ENCODE measurements at regions not wholly inside any gene's neighbourhood (a gene's known extent, or its start where the extent isn't known, plus 50 kb on each side); places are given as distances from the start of the nearest gene placed in this dataset.

GRCh38 chrX:45320191-45320590, 119.5 kb upstream of the DIPK2B start:
- WGBS, 2 donors, result 35 to 36% methylated on average over 1 of the region's 1 CpG
- ATAC-seq (no peak), FAIRE-seq (no peak), DNase-seq (no peak)
- Histone ChIP-seq H3K27ac (no peak overlapping the region), H3K4me1 (no peaks in the 10 kb centered on the region), H3K9me3 (no peaks in the 10 kb centered on the region), H3K36me3 (no peaks in the 10 kb centered on the region), H3K27me3 (peaks cover 0 to 34% (median 3%) of the 10 kb centered on the region in 4 donors), H3K4me3 (no peak overlapping the region)
- intact Hi-C loops (cut with DNase I), result loop anchor here in 1 of 3 donors (10.0 kb wide), 1 partner anchor 1085 kb away; no protein-coding TSS in a partner anchor
- no peak for TF ChIP-seq CTCF (IDR thresholded peaks at IDR 0.05)

DNA sequence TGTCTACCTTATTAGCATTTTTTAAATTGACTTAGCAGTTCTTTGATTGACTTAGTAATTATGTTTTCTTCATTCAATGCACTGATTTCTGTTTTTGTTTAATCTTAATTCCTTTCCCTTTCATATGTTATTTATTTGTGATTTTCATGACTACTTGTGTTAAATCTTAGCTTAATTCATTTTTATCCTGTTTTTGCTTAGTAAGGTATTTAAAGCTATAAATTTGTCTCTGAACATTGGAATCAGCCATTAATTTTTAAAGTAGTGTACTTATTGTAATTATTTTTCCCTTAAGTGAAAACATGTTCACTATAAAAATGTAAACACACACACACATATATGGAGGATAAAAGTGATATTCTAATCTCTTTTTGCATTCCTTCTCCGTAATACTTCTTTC, 109.1 kb upstream of the DIPK2B start:
- Histone ChIP-seq H3K27me3 (peaks cover 0 to 26% (median 7%) of the 10 kb centered on the region in 4 donors), H3K4me3 (no peak overlapping the region), H3K36me3 (no peaks in the 10 kb centered on the region), H3K9me3 (no peaks in the 10 kb centered on the region), H3K27ac (no peak overlapping the region), H3K4me1 (no peaks in the 10 kb centered on the region)
- no peak for TF ChIP-seq CTCF (IDR thresholded peaks at IDR 0.05)
- DNase-seq (no peak), FAIRE-seq (peak; percentile 96), ATAC-seq (no peak)
- intact Hi-C loops (cut with DNase I), result no loop called here
- WGBS, 2 donors, result 69 to 82% methylated on average over 1 of the region's 1 CpG

DNA sequence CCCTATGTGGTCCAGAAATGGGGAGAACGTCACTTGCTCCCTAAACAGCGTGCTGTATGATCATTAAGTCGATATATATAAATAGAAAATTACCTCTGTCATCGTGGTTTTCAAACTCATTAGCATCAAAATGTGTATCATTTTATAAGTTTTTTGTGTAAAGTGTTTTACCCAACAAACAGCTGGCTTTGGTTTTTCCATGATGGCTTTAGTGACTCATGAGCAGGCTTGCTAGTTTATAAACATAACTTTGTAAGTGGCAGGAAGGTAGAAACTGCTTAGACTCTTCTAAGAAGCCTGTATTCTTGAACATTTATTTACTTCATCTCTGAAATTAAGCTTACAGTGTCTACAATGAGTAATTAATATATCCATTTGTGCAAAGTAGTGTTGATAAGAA, 108.4 kb upstream of the DIPK2B start:
- TF ChIP-seq CTCF (IDR thresholded peaks at IDR 0.05), result no peak
- Histone ChIP-seq H3K4me1 (no peaks in the 10 kb centered on the region), H3K27me3 (peaks cover 0 to 19% (median 7%) of the 10 kb centered on the region in 4 donors), H3K27ac (no peak overlapping the region), H3K4me3 (no peak overlapping the region), H3K9me3 (no peaks in the 10 kb centered on the region), H3K36me3 (no peaks in the 10 kb centered on the region)
- ATAC-seq (no peak), FAIRE-seq (no peak), DNase-seq (no peak)
- WGBS, 2 donors, result 50 to 68% methylated on average over 4 of the region's 4 CpGs
- intact Hi-C loops (cut with DNase I), result no loop called here

- peaks cover 0 to 29% (median 1%) of the 10 kb centered on the region in 4 donors for H3K27me3 ChIP-seq
- no peaks in the 10 kb centered on the region for H3K36me3 ChIP-seq
- FAIRE-seq (no peak), DNase-seq (no peak), ATAC-seq (no peak)
- H3K4me3 ChIP-seq, result no peak overlapping the region
- WGBS, 2 donors, result 70 to 82% methylated on average over 1 of the region's 1 CpG
- no peak for TF ChIP-seq CTCF (IDR thresholded peaks at IDR 0.05)
- H3K9me3 ChIP-seq, result no peaks in the 10 kb centered on the region
- intact Hi-C loops (cut with DNase I), result no loop called here
- H3K4me1 ChIP-seq, result peaks cover 0 to 4% (median 0%) of the 10 kb centered on the region in 3 donors
- no peak overlapping the region for H3K27ac ChIP-seq
Observed at GRCh38 chrX:45306794-45307193, 106.1 kb upstream of the DIPK2B start.

GRCh38 chrX:45300638-45301037, 100.0 kb upstream of the DIPK2B start:
- TF ChIP-seq CTCF (IDR thresholded peaks at IDR 0.05), result no peak
- H3K9me3 ChIP-seq, result no peaks in the 10 kb centered on the region
- 77 to 87% methylated on average over 2 of the region's 2 CpGs for WGBS, 2 donors
- no peak overlapping the region for H3K4me3 ChIP-seq
- no peaks in the 10 kb centered on the region for H3K36me3 ChIP-seq
- peaks cover 0 to 8% (median 0%) of the 10 kb centered on the region in 3 donors for H3K4me1 ChIP-seq
- intact Hi-C loops (cut with DNase I), result no loop called here
- ATAC-seq (no peak), DNase-seq (no peak), FAIRE-seq (no peak)
- no peak overlapping the region for H3K27ac ChIP-seq
- H3K27me3 ChIP-seq, result peaks cover 0 to 19% (median 2%) of the 10 kb centered on the region in 4 donors
